A549 (cell line): ENCODE measurements at regions not wholly inside any gene's neighbourhood (a gene's known extent, or its start where the extent isn't known, plus 50 kb on each side); places are given as distances from the start of the nearest gene placed in this dataset.

ENCODE experiments used
- ATAC-seq, 2 experiments: fragments of 200-7000 bp in 1 of 2; fragments of >200 bp in 1 of 2; cut with Nextera tagmentation in 1 of 2; cut with Tn5 transposase in 1 of 2; 3 replicates each; pipeline versions ENCODE4 v1.8.0 to v1.9.1; 2018 to 2020; ENCODE audit warnings: mild to moderate bottlenecking in 1 of 2, moderate library complexity in 1 of 2
- CTCF ChIA-PET: fragments of 300-600 bp; sonication (Branson Sonifier 250); formaldehyde crosslinking; extraction: SDS; loops from one replicate; lab custom pipeline; 2021; ENCODE audit warnings: antibody characterized with exemption, inconsistent platforms; lab: Yijun Ruan, JAX
- POLR2A ChIA-PET: fragments of 350-600 bp; formaldehyde crosslinking; extraction: SDS; loops from one replicate; lab custom pipeline; 2021; ENCODE audit warnings: antibody characterized with exemption, inconsistent platforms; lab: Yijun Ruan, JAX
- DNase-seq, 2 experiments: peaks; one replicate each; pipeline versions ENCODE4 v3.0.0 to v3.0.0-alpha.2; 2011 to 2016; ENCODE audit warnings: low read depth in 1 of 2, low spot score in 1 of 2
- FAIRE-seq: peaks from 2 replicates; lab custom pipeline; 2011; peaks lifted over from hg19 to GRCh38; lab: Jason Lieb, UNC
- H3K27ac ChIP-seq, 2 experiments: fragments of >200 bp; sonication (Bioruptor Twin); formaldehyde crosslinking; 3 replicates each; pipeline ENCODE4 v1.5.1; 2016 to 2017
- H3K4me1 ChIP-seq: fragments of >200 bp; sonication (Bioruptor Twin); formaldehyde crosslinking; 3 replicates; pipeline ENCODE4 v1.6.1; 2016
- H3K4me2 ChIP-seq: fragments of >200 bp; sonication (Bioruptor Twin); formaldehyde crosslinking; 3 replicates; pipeline ENCODE4 v1.6.1; 2016
- H3K4me3 ChIP-seq: fragments of >200 bp; sonication (Bioruptor Twin); formaldehyde crosslinking; 3 replicates; pipeline ENCODE4 v1.5.1; 2016
- H3K9me3 ChIP-seq: fragments of >200 bp; sonication (Bioruptor Twin); formaldehyde crosslinking; 3 replicates; pipeline ENCODE4 v1.6.1; 2016
- BHLHE40 ChIP-seq: IDR thresholded peaks from 2 replicates; pipeline ENCODE4 v1.6.1; 2012; ENCODE audit warnings: low read depth, low read length, inconsistent platforms
- CBX2 ChIP-seq: fragments of 200-600 bp; sonication (generic); IDR thresholded peaks from 2 replicates; pipeline ENCODE4 v1.6.1; 2016; ENCODE audit warnings: low read depth, mild to moderate bottlenecking, borderline replicate concordance
- CBX8 ChIP-seq: fragments of 200-600 bp; sonication (generic); IDR thresholded peaks from 2 replicates; pipeline ENCODE4 v1.6.1; 2016
- CEBPB ChIP-seq, 2 experiments: fragments of >200 bp in 1 of 2; sonication (Bioruptor Twin) in 1 of 2; formaldehyde crosslinking in 1 of 2; IDR thresholded peaks; 2 replicates each; pipeline ENCODE4 v1.6.1; 2012 to 2016
- ELK1 ChIP-seq: fragments of 150-350 bp; IDR thresholded peaks from 2 replicates; pipeline ENCODE4 v1.6.1; 2014; ENCODE audit warnings: low read depth, mild to moderate bottlenecking, low read length
- FOSB ChIP-seq: fragments of 250-450 bp; sonication (Bioruptor Pico); IDR thresholded peaks from 2 replicates; pipeline ENCODE4 v1.5.0; 2020; ENCODE audit warnings: mild to moderate bottlenecking, moderate library complexity
- FOSL2 ChIP-seq, 2 experiments: fragments of 450-650 bp in 1 of 2; fragments of >200 bp in 1 of 2; sonication (Bioruptor Twin) in 1 of 2; formaldehyde crosslinking; IDR thresholded peaks; 2 replicates each; pipeline versions ENCODE4 v1.5.0 to v1.6.1; 2016 to 2020; ENCODE audit warnings: mild to moderate bottlenecking in 1 of 2, moderate library complexity in 1 of 2
- FOXS1 ChIP-seq: fragments of 250-450 bp; sonication (Bioruptor Pico); IDR thresholded peaks from 2 replicates; pipeline ENCODE4 v1.5.0; 2020; ENCODE audit warnings: mild to moderate bottlenecking, moderate library complexity
- GATA3 ChIP-seq: IDR thresholded peaks from 2 replicates; pipeline ENCODE4 v1.6.1; 2012; ENCODE audit warnings: borderline replicate concordance
- HDAC2 ChIP-seq: fragments of 200-600 bp; sonication (generic); IDR thresholded peaks from 2 replicates; pipeline ENCODE4 v1.6.1; 2016
- HES2 ChIP-seq: fragments of >200 bp; sonication (Bioruptor Twin); formaldehyde crosslinking; IDR thresholded peaks from 2 replicates; pipeline ENCODE4 v1.6.1; 2016
- HOXB5 ChIP-seq: fragments of 250-450 bp; sonication (Bioruptor Pico); IDR thresholded peaks from 2 replicates; pipeline ENCODE4 v1.5.0; 2020; ENCODE audit warnings: mild to moderate bottlenecking, moderate library complexity
- JUN ChIP-seq, 2 experiments: fragments of >200 bp; sonication (Bioruptor Twin); formaldehyde crosslinking; IDR thresholded peaks; 2 replicates in 1 of 2; 3 replicates in 1 of 2; pipeline ENCODE4 v1.6.1; 2016 to 2017
- MAX ChIP-seq: IDR thresholded peaks from 2 replicates; pipeline ENCODE4 v1.6.1; 2012
- NFE2L2 ChIP-seq: fragments of 150-350 bp; conservative IDR thresholded peaks from 2 replicates; pipeline ENCODE4 v1.6.1; 2014; ENCODE audit warnings: low read length
- NPAS2 ChIP-seq: fragments of 250-450 bp; sonication (Bioruptor Pico); IDR thresholded peaks from 2 replicates; pipeline ENCODE4 v1.8.0; 2022; ENCODE audit warnings: mild to moderate bottlenecking, moderate library complexity, borderline replicate concordance
- NR3C1 ChIP-seq: fragments of >200 bp; sonication (Bioruptor Twin); formaldehyde crosslinking; IDR thresholded peaks from 3 replicates; pipeline ENCODE4 v1.6.1; 2017
- POLR2A ChIP-seq: IDR thresholded peaks from 2 replicates; pipeline ENCODE4 v1.6.1; 2012; ENCODE audit warnings: mild to moderate bottlenecking, low read length
- RAD21 ChIP-seq, 2 experiments: fragments of >200 bp in 1 of 2; sonication (Bioruptor Twin) in 1 of 2; formaldehyde crosslinking in 1 of 2; IDR thresholded peaks in 1 of 2; conservative IDR thresholded peaks in 1 of 2; 2 replicates in 1 of 2; 3 replicates in 1 of 2; pipeline ENCODE4 v1.6.1; 2012 to 2018; ENCODE audit warnings: inconsistent platforms in 1 of 2
- SMC3 ChIP-seq: fragments of >200 bp; sonication (Bioruptor Twin); formaldehyde crosslinking; IDR thresholded peaks from 3 replicates; pipeline ENCODE4 v1.6.1; 2018; ENCODE audit warnings: inconsistent platforms
- SREBF2 ChIP-seq: fragments of 450-650 bp; IDR thresholded peaks from 2 replicates; pipeline ENCODE4 v1.6.1; 2014; ENCODE audit warnings: mild to moderate bottlenecking, moderate library complexity
- TFCP2L1 ChIP-seq: fragments of 250-450 bp; sonication (Bioruptor Pico); IDR thresholded peaks from 2 replicates; pipeline ENCODE4 v1.5.0; 2021; ENCODE audit warnings: mild to moderate bottlenecking
- TP53 ChIP-seq: fragments of 250-450 bp; sonication (Bioruptor Pico); IDR thresholded peaks from 2 replicates; pipeline ENCODE4 v1.5.0; 2021; ENCODE audit warnings: mild to moderate bottlenecking, moderate library complexity
- USF2 ChIP-seq: fragments of 450-650 bp; IDR thresholded peaks from 2 replicates; pipeline ENCODE4 v1.6.1; 2014; ENCODE audit warnings: antibody characterized with exemption
- WGBS: methylation state at CpG from one replicate; pipeline ENCODE4 v1.1.6; 2017; ENCODE audit errors: missing lambda C conversion rate; 5-methylcytosine and 5-hydroxymethylcytosine counted together
- TF ChIP-seq, protein P1 (sequence below): IDR thresholded peaks from 2 replicates; pipeline ENCODE4 v1.6.1; 2012; ENCODE audit warnings: low read depth, borderline replicate concordance
- TF ChIP-seq, protein P2 (sequence below): IDR thresholded peaks from 2 replicates; pipeline ENCODE4 v1.6.1; 2012
- TF ChIP-seq, protein P3 (sequence below): fragments of >200 bp; sonication (Bioruptor Twin); formaldehyde crosslinking; IDR thresholded peaks from 3 replicates; pipeline ENCODE4 v1.5.1; 2016

GRCh38 chr1:8219530-8219929 is 98.4 kb upstream of the SLC45A1 start:
- 89% methylated on average over 4 of the region's 4 CpGs for WGBS
- FAIRE-seq (no peak), ATAC-seq (no peak), DNase-seq (no peak)
- H3K4me2 ChIP-seq = no peak overlapping the region
- POLR2A ChIA-PET = no interaction called here
- no peak overlapping the region for H3K4me3 ChIP-seq
- no peak for TF ChIP-seq JUN (IDR thresholded peaks at IDR 0.05)
- no peak for TF ChIP-seq FOXS1 (CRISPR knock-in tag)
- TF ChIP-seq, protein P1, sequence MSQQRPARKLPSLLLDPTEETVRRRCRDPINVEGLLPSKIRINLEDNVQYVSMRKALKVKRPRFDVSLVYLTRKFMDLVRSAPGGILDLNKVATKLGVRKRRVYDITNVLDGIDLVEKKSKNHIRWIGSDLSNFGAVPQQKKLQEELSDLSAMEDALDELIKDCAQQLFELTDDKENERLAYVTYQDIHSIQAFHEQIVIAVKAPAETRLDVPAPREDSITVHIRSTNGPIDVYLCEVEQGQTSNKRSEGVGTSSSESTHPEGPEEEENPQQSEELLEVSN = no peak
- no peaks in the 10 kb centered on the region for H3K9me3 ChIP-seq
- CTCF ChIA-PET = no interaction called here
- H3K27ac ChIP-seq = peak overlapping the region; percentile 64 to 95; a peak in 4 of 6 replicates
- H3K4me1 ChIP-seq = peaks cover 33% of the 10 kb centered on the region

DNA sequence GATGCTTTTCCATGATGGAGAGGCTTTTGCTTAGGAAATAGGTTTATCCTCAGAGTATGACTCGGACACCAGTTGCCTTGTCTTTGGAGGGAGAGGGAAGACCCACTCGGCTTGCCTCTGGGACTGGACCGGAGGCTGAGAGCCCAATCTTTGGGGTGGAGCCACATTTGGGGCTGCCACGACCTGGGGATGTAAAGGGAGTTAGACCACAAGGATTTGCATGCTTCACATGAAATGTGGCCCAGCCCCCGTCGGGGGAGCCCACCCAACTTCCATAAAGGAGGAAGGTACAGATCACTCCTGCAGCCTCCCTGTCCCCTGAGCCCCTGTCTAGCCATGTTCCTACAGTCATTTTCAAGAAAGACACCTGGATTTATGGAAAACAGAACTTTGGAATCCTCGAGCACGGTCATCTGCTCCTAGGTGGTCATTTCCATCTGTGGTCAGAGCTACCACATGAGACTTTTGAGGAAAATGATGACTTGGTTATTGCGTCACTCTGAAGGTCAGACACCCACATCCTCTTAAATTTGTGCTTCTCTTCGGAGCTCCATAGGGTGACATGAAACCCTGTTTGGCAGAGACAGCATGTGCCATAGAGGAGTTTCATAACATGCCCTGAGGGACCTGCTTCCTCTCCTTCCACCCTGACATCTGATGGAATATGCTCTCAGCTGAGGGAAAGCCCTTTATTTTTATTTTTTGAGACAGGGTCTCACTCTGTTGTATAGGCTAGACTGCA is 99.4 kb upstream of the SLC45A1 start:
- DNase-seq (no peak), FAIRE-seq (no peak), ATAC-seq (no peak)
- no peak overlapping the region for H3K4me3 ChIP-seq
- peak overlapping the region; percentile 64 to 95; a peak in 5 of 6 replicates for H3K27ac ChIP-seq
- ChIA-PET POLR2A (no interaction called here), CTCF (interaction anchor here (1.1 kb wide), 1 partner anchor 236 kb away, joined by 3 read pairs; no protein-coding TSS in a partner anchor)
- WGBS = 83% methylated on average over 6 of the region's 10 CpGs
- no peak overlapping the region for H3K4me2 ChIP-seq
- peak in 1 of 2 experiments; percentile 60; a peak in 1 of 4 replicates for TF ChIP-seq CEBPB (IDR thresholded peaks at IDR 0.05)
- TF ChIP-seq SMC3 = no peak
- no peak for TF ChIP-seq ELK1
- no peak for TF ChIP-seq SREBF2
- TF ChIP-seq TP53 (CRISPR knock-in tag) = no peak
- TF ChIP-seq, protein P2, sequence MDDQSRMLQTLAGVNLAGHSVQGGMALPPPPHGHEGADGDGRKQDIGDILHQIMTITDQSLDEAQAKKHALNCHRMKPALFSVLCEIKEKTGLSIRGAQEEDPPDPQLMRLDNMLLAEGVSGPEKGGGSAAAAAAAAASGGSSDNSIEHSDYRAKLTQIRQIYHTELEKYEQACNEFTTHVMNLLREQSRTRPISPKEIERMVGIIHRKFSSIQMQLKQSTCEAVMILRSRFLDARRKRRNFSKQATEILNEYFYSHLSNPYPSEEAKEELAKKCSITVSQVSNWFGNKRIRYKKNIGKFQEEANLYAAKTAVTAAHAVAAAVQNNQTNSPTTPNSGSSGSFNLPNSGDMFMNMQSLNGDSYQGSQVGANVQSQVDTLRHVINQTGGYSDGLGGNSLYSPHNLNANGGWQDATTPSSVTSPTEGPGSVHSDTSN = no peak
- H3K4me1 ChIP-seq = peaks cover 32% of the 10 kb centered on the region
- no peaks in the 10 kb centered on the region for H3K9me3 ChIP-seq

GRCh38 chr1:8217809-8218208 is 100.1 kb upstream of the SLC45A1 start:
- WGBS = 94% methylated on average over 4 of the region's 4 CpGs

More at GRCh38 chr1:8217809-8218208, 100.1 kb upstream of the SLC45A1 start:
- DNase-seq (no peak), FAIRE-seq (no peak), ATAC-seq (no peak)
- POLR2A ChIA-PET = no interaction called here
- Histone ChIP-seq H3K4me3 (no peak overlapping the region), H3K4me1 (peaks cover 39% of the 10 kb centered on the region), H3K9me3 (no peaks in the 10 kb centered on the region), H3K27ac (peak overlapping the region; percentile 64 to 95; a peak in 5 of 6 replicates), H3K4me2 (no peak overlapping the region)
- TF ChIP-seq FOSB (CRISPR knock-in tag) (no peak), NPAS2 (CRISPR knock-in tag) (no peak), FOXS1 (CRISPR knock-in tag) (no peak), FOSL2 (IDR thresholded peaks at IDR 0.05) (no peak), FOSL2 (CRISPR knock-in tag; IDR thresholded peaks at IDR 0.05) (no peak), HDAC2 (no peak), USF2 (no peak), TP53 (CRISPR knock-in tag) (no peak), NR3C1 (no peak), HES2 (no peak), RAD21 (conservative IDR thresholded peaks at IDR 0.05 in 1 of 2, IDR thresholded peaks at IDR 0.05 in 1 of 2) (no peak), POLR2A (no peak), MAX (no peak), BHLHE40 (no peak), TFCP2L1 (CRISPR knock-in tag) (no peak), NFE2L2 (no peak), HOXB5 (CRISPR knock-in tag) (no peak), CBX8 (no peak), GATA3 (no peak), CBX2 (no peak)
- TF ChIP-seq, protein P3, sequence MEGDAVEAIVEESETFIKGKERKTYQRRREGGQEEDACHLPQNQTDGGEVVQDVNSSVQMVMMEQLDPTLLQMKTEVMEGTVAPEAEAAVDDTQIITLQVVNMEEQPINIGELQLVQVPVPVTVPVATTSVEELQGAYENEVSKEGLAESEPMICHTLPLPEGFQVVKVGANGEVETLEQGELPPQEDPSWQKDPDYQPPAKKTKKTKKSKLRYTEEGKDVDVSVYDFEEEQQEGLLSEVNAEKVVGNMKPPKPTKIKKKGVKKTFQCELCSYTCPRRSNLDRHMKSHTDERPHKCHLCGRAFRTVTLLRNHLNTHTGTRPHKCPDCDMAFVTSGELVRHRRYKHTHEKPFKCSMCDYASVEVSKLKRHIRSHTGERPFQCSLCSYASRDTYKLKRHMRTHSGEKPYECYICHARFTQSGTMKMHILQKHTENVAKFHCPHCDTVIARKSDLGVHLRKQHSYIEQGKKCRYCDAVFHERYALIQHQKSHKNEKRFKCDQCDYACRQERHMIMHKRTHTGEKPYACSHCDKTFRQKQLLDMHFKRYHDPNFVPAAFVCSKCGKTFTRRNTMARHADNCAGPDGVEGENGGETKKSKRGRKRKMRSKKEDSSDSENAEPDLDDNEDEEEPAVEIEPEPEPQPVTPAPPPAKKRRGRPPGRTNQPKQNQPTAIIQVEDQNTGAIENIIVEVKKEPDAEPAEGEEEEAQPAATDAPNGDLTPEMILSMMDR = no peak
- CTCF ChIA-PET = interaction anchor here (1.0 to 1.1 kb wide), 2 partner anchors 10 to 235 kb away, joined by 3 read pairs; no protein-coding TSS in a partner anchor
